B cell (primary cell): ENCODE measurements at regions not wholly inside any gene's neighbourhood (a gene's known extent, or its start where the extent isn't known, plus 50 kb on each side); places are given as distances from the start of the nearest gene placed in this dataset.
A peak's percentile ranks its signal among the peaks of the same experiment; 100 is the strongest.

ENCODE experiments used
- ATAC-seq: fragments of 200-7000 bp; cut with Tn5 transposase; one replicate; pipeline ENCODE4 v1.10.0; 2021; ENCODE audit warnings: low read depth, mild to moderate bottlenecking, moderate number of reproducible peaks, moderate library complexity
- CTCF ChIA-PET: fragments of 350-600 bp; sonication (Branson Sonifier 250); formaldehyde crosslinking; loops from one replicate; lab custom pipeline; 2021; ENCODE audit warnings: antibody characterized with exemption, inconsistent platforms; lab: Charles Lee
- POLR2A ChIA-PET: fragments of 350-600 bp; sonication (Branson Sonifier 250); formaldehyde crosslinking; loops from one replicate; lab custom pipeline; 2021; ENCODE audit warnings: antibody characterized with exemption; lab: Charles Lee
- DNase-seq: peaks from one replicate; pipeline ENCODE4 v3.0.0; 2013
- H2AFZ ChIP-seq: 2 replicates; pipeline ENCODE4 v1.6.1; 2012; ENCODE audit warnings: mild to moderate bottlenecking, low read depth, low read length; ENCODE audit not compliant: insufficient read depth, poor library complexity, severe bottlenecking
- H3K27ac ChIP-seq, 2 donors: 1 replicate in 1 of 2; 2 replicates in 1 of 2; pipeline ENCODE4 v1.5.1; 2012 to 2013; ENCODE audit warnings: low read length in 2 of 2, mild to moderate bottlenecking in 2 of 2, moderate library complexity in 1 of 2
- H3K27me3 ChIP-seq, 4 experiments: fragments of 200-600 bp in 1 of 4; sonication (generic) in 1 of 4; replicated peaks in 1 of 4; 1 replicate in 2 of 4; 2 replicates in 2 of 4; pipeline versions ENCODE4 v1.6.1 to v1.7.0; 2013 to 2016; ENCODE audit warnings: low read length in 3 of 4, mild to moderate bottlenecking in 2 of 4, mixed read lengths in 1 of 4, moderate library complexity in 1 of 4; ENCODE audit not compliant: insufficient read depth in 4 of 4, control insufficient read depth in 3 of 4; ENCODE audit errors: control extremely low read depth in 1 of 4
- H3K36me3 ChIP-seq, 2 experiments: replicated peaks in 1 of 2; 1 replicate in 1 of 2; 2 replicates in 1 of 2; pipeline versions ENCODE4 v1.6.1 to v1.7.1; 2013; ENCODE audit warnings: low read length in 1 of 2; ENCODE audit not compliant: insufficient read depth in 2 of 2, control insufficient read depth in 1 of 2; ENCODE audit errors: control extremely low read depth in 1 of 2, extremely low read depth in 1 of 2
- H3K4me1 ChIP-seq, 2 donors: fragments of 200-600 bp in 1 of 2; sonication (generic) in 1 of 2; 1 replicate in 1 of 2; 2 replicates in 1 of 2; pipeline versions ENCODE4 v1.5.1 to v1.6.1; 2013 to 2017; ENCODE audit warnings: low read length in 2 of 2; ENCODE audit not compliant: control insufficient read depth in 2 of 2, insufficient read depth in 2 of 2
- H3K4me2 ChIP-seq: replicated peaks from 2 replicates; pipeline ENCODE3; 2012; ENCODE audit warnings: mild to moderate bottlenecking, low read depth, low read length; ENCODE audit not compliant: poor library complexity, severe bottlenecking
- H3K4me3 ChIP-seq, 5 experiments: fragments of 200-600 bp in 1 of 5; sonication (generic) in 1 of 5; 1 replicate in 3 of 5; 2 replicates in 2 of 5; pipeline versions ENCODE4 v1.5.1 to v1.7.0; 2011 to 2016; ENCODE audit warnings: low read length in 4 of 5, mild to moderate bottlenecking in 4 of 5, low read depth in 2 of 5, control low read depth in 1 of 5, moderate library complexity in 1 of 5; ENCODE audit not compliant: insufficient read depth in 1 of 5; ENCODE audit errors: control extremely low read depth in 1 of 5, extremely low read depth in 1 of 5
- H3K79me2 ChIP-seq: fragments of 200-600 bp; sonication (generic); one replicate; pipeline ENCODE4 v1.6.0; 2016; ENCODE audit warnings: low read length; ENCODE audit not compliant: control insufficient read depth, insufficient read depth
- H3K9ac ChIP-seq: fragments of 200-600 bp; sonication (generic); 2 replicates; pipeline ENCODE4 v1.6.1; 2017; ENCODE audit warnings: mild to moderate bottlenecking, low read length, moderate library complexity
- H3K9me3 ChIP-seq, 3 donors: one replicate each; pipeline versions ENCODE4 v1.6.1 to v1.7.1; 2013; ENCODE audit warnings: low read length in 2 of 3; ENCODE audit not compliant: control insufficient read depth in 2 of 3, insufficient read depth in 1 of 3; ENCODE audit errors: control extremely low read depth in 1 of 3
- H4K20me1 ChIP-seq: 2 replicates; pipeline ENCODE4 v1.6.0; 2012; ENCODE audit warnings: mild to moderate bottlenecking, low read length; ENCODE audit not compliant: insufficient read depth, control insufficient read depth, poor library complexity, severe bottlenecking
- H3K27ac Mint-ChIP-seq: one replicate; pipeline ENCODE4 v1.8.0; 2021; ENCODE audit warnings: mixed read lengths
- H3K27me3 Mint-ChIP-seq: one replicate; pipeline ENCODE4 v1.8.0; 2021; ENCODE audit warnings: mixed read lengths
- H3K4me1 Mint-ChIP-seq: one replicate; pipeline ENCODE4 v1.8.0; 2021; ENCODE audit warnings: mixed read lengths
- H3K4me3 Mint-ChIP-seq: one replicate; pipeline ENCODE4 v1.8.0; 2021; ENCODE audit warnings: mixed read lengths
- H3K9me3 Mint-ChIP-seq: one replicate; pipeline ENCODE4 v1.8.0; 2022; ENCODE audit warnings: mixed read lengths; ENCODE audit not compliant: insufficient read depth
- EZH2 ChIP-seq: IDR thresholded peaks from 2 replicates; pipeline ENCODE4 v1.6.1; 2012; ENCODE audit warnings: borderline replicate concordance, low read depth, mild to moderate bottlenecking, moderate library complexity, low read length; ENCODE audit not compliant: insufficient read depth, poor library complexity, severe bottlenecking
- WGBS: methylation state at CpG from one replicate; pipeline ENCODE4 v1.1.5; 2013; ENCODE audit warnings: missing lambda C conversion rate; ENCODE audit not compliant: insufficient coverage; 5-methylcytosine and 5-hydroxymethylcytosine counted together
- intact Hi-C: fragments of 100-400 bp; cut with micrococcal nuclease; formaldehyde crosslinking; loops from one replicate; pipeline ENCODE4 v1.10.0; 2022
- TF ChIP-seq, protein P1 (sequence below): fragments of 200-600 bp; IDR thresholded peaks from one replicate; pipeline ENCODE4 v1.8.0; 2022; ENCODE audit warnings: antibody characterized with exemption, mild to moderate bottlenecking

GRCh38 chr11:110000031-110000502 lies 93.1 kb upstream of the ZC3H12C start:
- Mint-ChIP-seq H3K27ac (no peak overlapping the region), H3K27me3 (peaks cover 38% of the 10 kb centered on the region), H3K9me3 (no peaks in the 10 kb centered on the region), H3K4me3 (no peak overlapping the region), H3K4me1 (no peaks in the 10 kb centered on the region)
- no peaks in the 10 kb centered on the region for H4K20me1 ChIP-seq
- TF ChIP-seq, protein P1, sequence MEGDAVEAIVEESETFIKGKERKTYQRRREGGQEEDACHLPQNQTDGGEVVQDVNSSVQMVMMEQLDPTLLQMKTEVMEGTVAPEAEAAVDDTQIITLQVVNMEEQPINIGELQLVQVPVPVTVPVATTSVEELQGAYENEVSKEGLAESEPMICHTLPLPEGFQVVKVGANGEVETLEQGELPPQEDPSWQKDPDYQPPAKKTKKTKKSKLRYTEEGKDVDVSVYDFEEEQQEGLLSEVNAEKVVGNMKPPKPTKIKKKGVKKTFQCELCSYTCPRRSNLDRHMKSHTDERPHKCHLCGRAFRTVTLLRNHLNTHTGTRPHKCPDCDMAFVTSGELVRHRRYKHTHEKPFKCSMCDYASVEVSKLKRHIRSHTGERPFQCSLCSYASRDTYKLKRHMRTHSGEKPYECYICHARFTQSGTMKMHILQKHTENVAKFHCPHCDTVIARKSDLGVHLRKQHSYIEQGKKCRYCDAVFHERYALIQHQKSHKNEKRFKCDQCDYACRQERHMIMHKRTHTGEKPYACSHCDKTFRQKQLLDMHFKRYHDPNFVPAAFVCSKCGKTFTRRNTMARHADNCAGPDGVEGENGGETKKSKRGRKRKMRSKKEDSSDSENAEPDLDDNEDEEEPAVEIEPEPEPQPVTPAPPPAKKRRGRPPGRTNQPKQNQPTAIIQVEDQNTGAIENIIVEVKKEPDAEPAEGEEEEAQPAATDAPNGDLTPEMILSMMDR, result no peak
- no peak for TF ChIP-seq EZH2
- H2AFZ ChIP-seq, result no peak overlapping the region
- no peak overlapping the region for H3K4me2 ChIP-seq
- no peaks in the 10 kb centered on the region for H3K4me1 ChIP-seq
- H3K9ac ChIP-seq, result no peak overlapping the region
- H3K27ac ChIP-seq, result no peak overlapping the region
- intact Hi-C loops, result no loop called here
- POLR2A ChIA-PET, result no interaction called here
- no CpG with 5 or more reads among the region's 6 CpGs for WGBS
- H3K79me2 ChIP-seq, result no peaks in the 10 kb centered on the region
- no peak overlapping the region for H3K4me3 ChIP-seq
- no peaks in the 10 kb centered on the region for H3K9me3 ChIP-seq
- CTCF ChIA-PET, result no interaction called here
- DNase-seq, result peak; percentile 10
- H3K36me3 ChIP-seq, result no peaks in the 10 kb centered on the region
- ATAC-seq, result no peak
- peaks cover 0 to 22% (median 10%) of the 10 kb centered on the region in 4 experiments for H3K27me3 ChIP-seq

DNA sequence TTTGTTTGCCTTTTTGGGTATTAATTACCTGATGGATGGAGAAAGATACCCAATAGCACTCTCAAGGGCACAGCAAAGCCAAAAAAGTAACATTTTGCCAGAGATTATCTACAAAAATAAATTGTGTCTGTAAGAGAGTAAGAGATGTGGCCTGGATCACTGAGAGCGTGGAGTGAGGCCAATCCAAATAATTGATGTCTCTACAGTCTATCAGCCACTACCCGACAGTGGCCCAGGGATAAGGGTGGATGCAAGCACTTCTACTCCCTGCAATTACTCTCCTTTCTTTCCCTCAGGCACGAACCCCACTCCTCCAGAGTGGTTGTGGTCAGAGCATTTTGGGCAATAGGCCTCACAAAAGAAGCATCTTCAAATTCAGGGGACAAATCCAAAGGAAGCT lies 92.3 kb upstream of the ZC3H12C start:
- H3K4me1 ChIP-seq, result no peaks in the 10 kb centered on the region
- no peak overlapping the region for H3K4me2 ChIP-seq
- no peaks in the 10 kb centered on the region for H3K36me3 ChIP-seq
- Mint-ChIP-seq H3K27me3 (peaks cover 42% of the 10 kb centered on the region), H3K4me1 (no peaks in the 10 kb centered on the region), H3K9me3 (no peaks in the 10 kb centered on the region), H3K27ac (no peak overlapping the region), H3K4me3 (no peak overlapping the region)
- ATAC-seq (no peak), DNase-seq (no peak)
- H3K9ac ChIP-seq, result no peak overlapping the region
- no peaks in the 10 kb centered on the region for H3K79me2 ChIP-seq
- TF ChIP-seq, protein P1, result no peak
- TF ChIP-seq EZH2, result no peak
- ChIA-PET CTCF (no interaction called here), POLR2A (no interaction called here)
- H3K9me3 ChIP-seq, result no peaks in the 10 kb centered on the region
- peaks cover 0 to 22% (median 10%) of the 10 kb centered on the region in 4 experiments for H3K27me3 ChIP-seq
- H4K20me1 ChIP-seq, result no peaks in the 10 kb centered on the region
- no peak overlapping the region for H3K27ac ChIP-seq
- no peak overlapping the region for H3K4me3 ChIP-seq
- intact Hi-C loops, result no loop called here
- 100% methylated on average over 1 of the region's 3 CpGs for WGBS
- no peak overlapping the region for H2AFZ ChIP-seq
